Right lobe of liver (tissue), 4 donors: ENCODE measurements at regions not wholly inside any gene's neighbourhood (a gene's known extent, or its start where the extent isn't known, plus 50 kb on each side); places are given as distances from the start of the nearest gene placed in this dataset.

Experiments used
- CTCF ChIP-seq, 4 donors: fragments of 200-600 bp in 3 of 4; fragments of 450-650 bp in 1 of 4; IDR thresholded peaks; one replicate each; pipeline versions ENCODE4 v1.5.1 to v1.8.0; 2016 to 2022; ENCODE audit warnings: antibody characterized with exemption in 4 of 4, mild to moderate bottlenecking in 2 of 4
- POLR2A ChIP-seq: fragments of 450-650 bp; IDR thresholded peaks from one replicate; pipeline ENCODE4 v1.6.1; 2017; ENCODE audit warnings: antibody characterized with exemption, mild to moderate bottlenecking
- donor health status: DM: no; HTN: no; CAD: no.
- donor health status: DM: no; HTN: no; CAD: no.
- donor health status: DM: no; HTN: yes; CAD: no.

- TF ChIP-seq CTCF (IDR thresholded peaks at IDR 0.05): no peak
- TF ChIP-seq POLR2A: no peak
These were observed 67.5 kb upstream of the IRX4 start for GRCh38 chr5:1950096-1950707.
